OCI-LY7 (cell line): ENCODE measurements at regions not wholly inside any gene's neighbourhood (a gene's known extent, or its start where the extent isn't known, plus 50 kb on each side); places are given as distances from the start of the nearest gene placed in this dataset.
"Not testable (repeated sequence)": the region's sequence is repeated elsewhere in the genome, so short reads cannot be mapped to it uniquely, and the experiment has no call there.

Experiments
- BruUV-seq: library from RNA; stranded (reverse); fragments of 400-500 nt; replicated peaks from 2 replicates; lab custom pipeline; 2021; lab: Mats Ljungman, UMichigan
- CTCF ChIA-PET: fragments of 300-600 bp; sonication (Branson Sonifier 250); formaldehyde crosslinking; loops from one replicate; lab custom pipeline; 2022; ENCODE audit warnings: antibody characterized with exemption; ENCODE audit not compliant: unreplicated experiment; lab: Charles Lee
- POLR2A ChIA-PET: fragments of 300-600 bp; sonication (Branson Sonifier 250); formaldehyde crosslinking; loops from one replicate; lab custom pipeline; 2022; ENCODE audit warnings: antibody characterized with exemption; lab: Charles Lee
- DNase-seq: peaks from one replicate; pipeline ENCODE4 v3.0.0-alpha.2; 2015; ENCODE audit warnings: low spot score
- H2AFZ ChIP-seq: fragments of 200-600 bp; sonication (generic), shearing (Covaris generic); 2 replicates; pipeline ENCODE4 v1.6.1; 2014; ENCODE audit warnings: mild to moderate bottlenecking, antibody characterized with exemption, low read length, moderate library complexity
- H3K27ac ChIP-seq: fragments of 200-600 bp; sonication (generic); 2 replicates; pipeline ENCODE4 v1.5.1; 2014; ENCODE audit warnings: mixed run types, low read depth, mild to moderate bottlenecking, moderate library complexity, low read length, inconsistent platforms; ENCODE audit not compliant: poor library complexity, severe bottlenecking
- H3K36me3 ChIP-seq: fragments of 200-600 bp; sonication (generic); 2 replicates; pipeline ENCODE4 v1.6.1; 2014; ENCODE audit warnings: mild to moderate bottlenecking, antibody characterized with exemption, low read length, moderate library complexity, mixed read lengths; ENCODE audit not compliant: insufficient read depth
- H3K4me1 ChIP-seq: fragments of 200-600 bp; sonication (generic); 2 replicates; pipeline ENCODE4 v1.5.1; 2014; ENCODE audit warnings: mild to moderate bottlenecking, low read length; ENCODE audit not compliant: insufficient read depth, poor library complexity, severe bottlenecking
- H3K4me2 ChIP-seq: fragments of 200-600 bp; sonication (generic); 2 replicates; pipeline ENCODE4 v1.6.1; 2014; ENCODE audit warnings: mild to moderate bottlenecking, low read length
- H3K4me3 ChIP-seq: fragments of 200-600 bp; sonication (generic); 2 replicates; pipeline ENCODE4 v1.5.1; 2014; ENCODE audit warnings: mild to moderate bottlenecking, low read depth, low read length; ENCODE audit not compliant: poor library complexity, severe bottlenecking
- H3K79me2 ChIP-seq: fragments of 200-600 bp; sonication (generic); 2 replicates; pipeline ENCODE4 v1.6.1; 2016; ENCODE audit warnings: low read depth, mild to moderate bottlenecking, low read length, moderate library complexity, mixed read lengths; ENCODE audit not compliant: insufficient read depth
- H3K9me2 ChIP-seq: fragments of 200-600 bp; sonication (generic); 2 replicates; pipeline ENCODE4 v1.6.1; 2016; ENCODE audit warnings: mild to moderate bottlenecking, low read length, mixed read lengths; ENCODE audit not compliant: insufficient read depth
- H3K9me3 ChIP-seq: fragments of 200-600 bp; sonication (generic); 2 replicates; pipeline ENCODE4 v1.6.1; 2014; ENCODE audit warnings: mild to moderate bottlenecking, mixed run types, low read length, mixed read lengths
- H4K20me1 ChIP-seq: fragments of 200-600 bp; sonication (generic); 2 replicates; pipeline ENCODE4 v1.6.1; 2014; ENCODE audit warnings: mild to moderate bottlenecking, antibody characterized with exemption, low read length, moderate library complexity, mixed read lengths; ENCODE audit not compliant: insufficient read depth
- EZH2phosphoT487 ChIP-seq: fragments of 200-600 bp; sonication (generic); IDR thresholded peaks from 2 replicates; pipeline ENCODE4 v1.6.1; 2018; ENCODE audit warnings: low read depth, borderline replicate concordance, mild to moderate bottlenecking, mixed run types, antibody characterized with exemption, low read length, moderate library complexity, mixed read lengths
- intact Hi-C: fragments of 100-400 bp; cut with micrococcal nuclease; formaldehyde crosslinking; loops from one replicate; pipeline ENCODE4 v1.10.0; 2022; ENCODE audit not compliant: unreplicated experiment
- TF ChIP-seq, protein P1 (sequence below): fragments of 200-600 bp; sonication (generic); conservative IDR thresholded peaks from 2 replicates; pipeline ENCODE4 v1.5.1; 2014; ENCODE audit warnings: mild to moderate bottlenecking, antibody characterized with exemption, low read length, moderate library complexity, mixed read lengths

DNA sequence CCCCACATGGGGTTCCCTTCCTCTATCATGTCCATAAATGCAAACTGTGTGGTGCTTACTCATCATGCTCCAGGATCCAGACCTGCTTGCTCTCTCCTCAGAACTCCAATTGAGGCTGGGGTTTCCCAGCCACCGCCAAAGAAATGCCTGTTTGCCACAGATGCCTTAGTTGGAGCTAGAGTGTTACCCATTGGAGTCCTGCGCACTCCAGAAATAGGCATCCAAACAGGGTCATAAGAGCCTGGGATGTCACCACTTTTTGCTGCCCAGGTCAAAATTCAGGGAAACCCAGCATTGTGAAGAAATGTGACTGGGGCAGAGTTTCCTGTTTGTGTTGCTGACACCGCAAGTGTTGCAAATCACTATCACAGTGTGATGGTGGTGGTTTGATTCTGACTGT is 60.7 kb upstream of the SPDL1 start:
- BruUV-seq, result no TSS peak
- H3K4me1 ChIP-seq, result no peaks in the 10 kb centered on the region
- H4K20me1 ChIP-seq, result no peaks in the 10 kb centered on the region
- no peak overlapping the region for H3K27ac ChIP-seq
- ChIA-PET POLR2A (no interaction called here), CTCF (no interaction called here)
- H3K4me2 ChIP-seq, result no peak overlapping the region
- H3K9me2 ChIP-seq, result no peaks in the 10 kb centered on the region
- H3K9me3 ChIP-seq, result no peaks in the 10 kb centered on the region
- TF ChIP-seq, protein P1, sequence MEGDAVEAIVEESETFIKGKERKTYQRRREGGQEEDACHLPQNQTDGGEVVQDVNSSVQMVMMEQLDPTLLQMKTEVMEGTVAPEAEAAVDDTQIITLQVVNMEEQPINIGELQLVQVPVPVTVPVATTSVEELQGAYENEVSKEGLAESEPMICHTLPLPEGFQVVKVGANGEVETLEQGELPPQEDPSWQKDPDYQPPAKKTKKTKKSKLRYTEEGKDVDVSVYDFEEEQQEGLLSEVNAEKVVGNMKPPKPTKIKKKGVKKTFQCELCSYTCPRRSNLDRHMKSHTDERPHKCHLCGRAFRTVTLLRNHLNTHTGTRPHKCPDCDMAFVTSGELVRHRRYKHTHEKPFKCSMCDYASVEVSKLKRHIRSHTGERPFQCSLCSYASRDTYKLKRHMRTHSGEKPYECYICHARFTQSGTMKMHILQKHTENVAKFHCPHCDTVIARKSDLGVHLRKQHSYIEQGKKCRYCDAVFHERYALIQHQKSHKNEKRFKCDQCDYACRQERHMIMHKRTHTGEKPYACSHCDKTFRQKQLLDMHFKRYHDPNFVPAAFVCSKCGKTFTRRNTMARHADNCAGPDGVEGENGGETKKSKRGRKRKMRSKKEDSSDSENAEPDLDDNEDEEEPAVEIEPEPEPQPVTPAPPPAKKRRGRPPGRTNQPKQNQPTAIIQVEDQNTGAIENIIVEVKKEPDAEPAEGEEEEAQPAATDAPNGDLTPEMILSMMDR, result no peak
- no peak for TF ChIP-seq EZH2phosphoT487
- no peak for DNase-seq
- no peak overlapping the region for H2AFZ ChIP-seq
- H3K4me3 ChIP-seq, result no peak overlapping the region
- H3K36me3 ChIP-seq, result no peaks in the 10 kb centered on the region
- no peaks in the 10 kb centered on the region for H3K79me2 ChIP-seq
- intact Hi-C loops, result no loop called here

DNA sequence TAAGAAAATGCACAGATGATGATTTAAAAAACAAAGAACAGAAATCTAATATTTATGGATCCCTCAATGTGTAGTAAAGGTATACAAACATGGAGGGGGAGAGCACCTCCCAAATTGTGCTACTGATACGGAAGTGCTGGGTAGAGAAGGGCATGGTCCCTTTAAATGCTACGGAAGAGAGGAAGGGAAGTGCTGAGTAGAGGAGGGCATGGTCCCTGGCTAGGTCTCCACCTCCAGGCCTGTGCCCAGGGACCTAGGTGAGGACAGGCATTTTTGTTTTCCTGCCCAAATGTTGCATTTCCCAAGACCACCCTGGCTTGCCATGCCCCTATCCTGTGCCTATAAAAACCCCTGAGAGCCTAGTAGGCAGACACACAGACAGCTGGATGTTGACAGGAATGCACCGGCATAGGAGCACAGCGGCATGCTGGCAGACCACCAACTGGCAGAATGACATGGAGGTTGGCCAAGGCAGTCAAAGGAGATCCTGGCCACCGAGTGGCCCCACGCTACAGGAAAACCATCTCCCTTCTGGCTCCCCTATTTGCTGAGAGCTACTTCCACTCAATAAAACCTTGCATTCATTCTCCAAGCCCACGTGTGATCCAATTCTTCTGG is 62.1 kb upstream of the SPDL1 start:
- no TSS peak for BruUV-seq
- no peak for TF ChIP-seq EZH2phosphoT487
- TF ChIP-seq, protein P1, result no peak
- H3K79me2 ChIP-seq, result no peaks in the 10 kb centered on the region
- no peak for DNase-seq
- intact Hi-C loops, result no loop called here
- CTCF ChIA-PET, result no interaction called here
- no peaks in the 10 kb centered on the region for H3K9me3 ChIP-seq
- H4K20me1 ChIP-seq, result no peaks in the 10 kb centered on the region
- no peaks in the 10 kb centered on the region for H3K4me1 ChIP-seq
- POLR2A ChIA-PET, result interaction anchor here (0.7 kb wide), 1 partner anchor 442 kb away, joined by 4 read pairs; no protein-coding TSS in a partner anchor
- H2AFZ ChIP-seq, result no peak overlapping the region
- H3K9me2 ChIP-seq, result no peaks in the 10 kb centered on the region
- no peaks in the 10 kb centered on the region for H3K36me3 ChIP-seq
- H3K4me2 ChIP-seq, result no peak overlapping the region
- H3K4me3 ChIP-seq, result no peak overlapping the region
- no peak overlapping the region for H3K27ac ChIP-seq

DNA sequence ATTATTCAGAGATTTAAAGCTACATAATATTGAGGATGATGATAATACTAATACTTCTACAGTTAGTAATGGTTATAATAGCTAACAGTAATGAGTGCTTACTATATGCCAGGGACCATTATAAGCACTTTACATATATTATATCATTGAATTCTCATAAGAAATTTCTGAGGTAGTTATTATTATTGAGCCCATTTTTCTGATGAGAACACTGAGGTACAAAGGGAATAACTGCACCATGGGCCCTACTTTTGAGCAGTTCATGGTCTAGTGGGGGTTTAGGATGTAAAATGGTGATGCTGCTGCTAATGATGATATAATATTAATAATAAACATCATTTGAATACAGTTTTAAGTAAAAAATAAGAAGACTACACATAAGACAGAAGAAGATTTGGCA is 64.2 kb upstream of the SPDL1 start:
- no peaks in the 10 kb centered on the region for H3K9me3 ChIP-seq
- ChIA-PET CTCF (no interaction called here), POLR2A (no interaction called here)
- no peaks in the 10 kb centered on the region for H3K4me1 ChIP-seq
- H3K36me3 ChIP-seq, result no peaks in the 10 kb centered on the region
- H3K4me2 ChIP-seq, result no peak overlapping the region
- no peaks in the 10 kb centered on the region for H4K20me1 ChIP-seq
- BruUV-seq, result no TSS peak
- no peaks in the 10 kb centered on the region for H3K9me2 ChIP-seq
- no peak overlapping the region for H3K4me3 ChIP-seq
- no peak overlapping the region for H2AFZ ChIP-seq
- TF ChIP-seq EZH2phosphoT487, result no peak
- TF ChIP-seq, protein P1, result no peak
- no peak for DNase-seq
- intact Hi-C loops, result no loop called here
- no peaks in the 10 kb centered on the region for H3K79me2 ChIP-seq
- no peak overlapping the region for H3K27ac ChIP-seq

DNA sequence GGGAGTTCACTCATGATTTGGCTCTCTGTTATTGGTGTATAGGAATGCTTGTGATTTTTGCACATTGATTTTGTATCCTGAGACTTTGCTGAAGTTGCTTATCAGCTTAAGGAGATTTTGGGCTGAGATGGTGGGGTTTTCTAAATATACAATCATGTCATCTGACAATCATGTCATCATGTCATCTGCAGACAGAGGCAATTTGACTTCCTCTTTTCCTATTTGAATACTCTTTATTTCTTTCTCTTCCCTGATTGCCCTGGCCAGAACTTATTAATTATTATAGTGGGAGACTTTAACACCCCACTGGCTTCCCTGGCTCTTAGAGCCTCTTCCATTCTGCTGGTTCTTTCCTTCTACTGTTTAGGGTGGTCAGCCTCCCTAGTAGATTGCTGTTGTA is 64.8 kb upstream of the SPDL1 start:
- BruUV-seq, H3K79me2 ChIP-seq, H4K20me1 ChIP-seq, CTCF ChIA-PET, H3K27ac ChIP-seq, H3K4me2 ChIP-seq, H3K9me2 ChIP-seq, H2AFZ ChIP-seq, DNase-seq, POLR2A ChIA-PET, H3K9me3 ChIP-seq, intact Hi-C loops, H3K4me3 ChIP-seq, H3K4me1 ChIP-seq, H3K36me3 ChIP-seq: not testable (repeated sequence)
